ENCODE measurements at regions not wholly inside any gene's neighbourhood (a gene's known extent, or its start where the extent isn't known, plus 50 kb on each side); places are given as distances from the start of the nearest gene placed in this dataset.
A peak's percentile ranks its signal among the peaks of the same experiment; 100 is the strongest.

- POLR2A ChIA-PET: no interaction called here
- Histone ChIP-seq H3K4me2 (ENCODE audit: control insufficient read depth, insufficient read depth) (no peak overlapping the region), H3K79me2 (ENCODE audit: control insufficient read depth, insufficient read depth, low read length) (no peaks in the 10 kb centered on the region), H4K20me1 (ENCODE audit: control insufficient read depth, insufficient read depth) (no peaks in the 10 kb centered on the region), H3K27me3 (replicated peaks in 1 of 2; ENCODE audit: control insufficient read depth in 2 of 2, insufficient read depth in 2 of 2, low read length in 1 of 2) (no peaks in the 10 kb centered on the region), H3K9me3 (replicated peaks; ENCODE audit: control insufficient read depth, insufficient read depth, low read length) (no peaks in the 10 kb centered on the region), H3K4me1 (ENCODE audit: control insufficient read depth, insufficient read depth, low read length) (no peaks in the 10 kb centered on the region), H3K27ac (ENCODE audit: control insufficient read depth, insufficient read depth) (no peak overlapping the region), H3K36me3 (ENCODE audit: control insufficient read depth in 2 of 2, insufficient read depth in 2 of 2, low read length in 1 of 2) (no peaks in the 10 kb centered on the region), H3K9ac (ENCODE audit: control insufficient read depth, insufficient read depth, low read length) (no peak overlapping the region), H2AFZ (ENCODE audit: control insufficient read depth, low read depth, low read length) (no peak overlapping the region), H3K4me3 (no peak overlapping the region)
- no peak for DNase-seq (ENCODE audit: low read depth, low spot score)
- in situ Hi-C loops (cut with MboI) (no loop called here), intact Hi-C loops (cut with micrococcal nuclease; ENCODE audit: unreplicated experiment) (no loop called here)
- SMC1A ChIA-PET (ENCODE audit: uncharacterized antibody, unreplicated experiment): no interaction called here
- RAD21 ChIA-PET (ENCODE audit: unreplicated experiment): no interaction called here
- BruUV-seq (replicated peaks): no TSS peak
- no peak for ATAC-seq
- 65% methylated on average over 4 of the region's 4 CpGs for WGBS (ENCODE audit: insufficient coverage, insufficient replicate concordance, low lambda C conversion rate, missing lambda C conversion rate)
- 0 out of 2 replicates have a peak, but pooled peaks have one; percentile 32 for TF ChIP-seq MEF2A (IDR thresholded peaks at IDR 0.05; ENCODE audit: insufficient read depth, low read depth, low read length)
- TF ChIP-seq ATF7 (IDR thresholded peaks at IDR 0.05; ENCODE audit: low read depth): peak; percentile 21; the same call in 1 of the 2 replicates
- TF ChIP-seq ATF2 (IDR thresholded peaks at IDR 0.05; ENCODE audit: low read length): 0 out of 2 replicates have a peak, but pooled peaks have one; percentile 25
- TF ChIP-seq CEBPZ (IDR thresholded peaks at IDR 0.05; ENCODE audit: low read depth, low read length): no peak
- TF ChIP-seq ZNF217 (IDR thresholded peaks at IDR 0.05): no peak
- TF ChIP-seq BCLAF1 (IDR thresholded peaks at IDR 0.05): no peak
- TF ChIP-seq SREBF1 (IDR thresholded peaks at IDR 0.05; ENCODE audit: low read length): no peak
- no peak for TF ChIP-seq E2F8 (IDR thresholded peaks at IDR 0.05; ENCODE audit: low read depth, partially characterized antibody)
- TF ChIP-seq YBX1 (IDR thresholded peaks at IDR 0.05): no peak
- no peak for TF ChIP-seq ELK1 (IDR thresholded peaks at IDR 0.05; ENCODE audit: low read depth, low read length)
- FAIRE-seq: no peak
- CTCF ChIA-PET: no interaction called here
These were observed 160.3 kb upstream of the RASGEF1B start for GRCh38 chr4:81631958-81632441.

All from GM12878 (cell line).